ENCODE measurements at regions not wholly inside any gene's neighbourhood (a gene's known extent, or its start where the extent isn't known, plus 50 kb on each side); places are given as distances from the start of the nearest gene placed in this dataset.

GRCh38 chr4:25590171-25590570 is 65.5 kb upstream of the SLC34A2 start:
- Histone ChIP-seq H3K9me3 (no peaks in the 10 kb centered on the region), H3K27ac (no peak overlapping the region), H3K36me3 (no peaks in the 10 kb centered on the region), H3K27me3 (no peaks in the 10 kb centered on the region), H3K4me3 (no peak overlapping the region), H3K4me1 (no peaks in the 10 kb centered on the region)
- TF ChIP-seq CTCF (IDR thresholded peaks at IDR 0.05) = no peak
- no peak for DNase-seq
- ATAC-seq = no peak
- intact Hi-C loops (cut with DNase I) = no loop called here

DNA sequence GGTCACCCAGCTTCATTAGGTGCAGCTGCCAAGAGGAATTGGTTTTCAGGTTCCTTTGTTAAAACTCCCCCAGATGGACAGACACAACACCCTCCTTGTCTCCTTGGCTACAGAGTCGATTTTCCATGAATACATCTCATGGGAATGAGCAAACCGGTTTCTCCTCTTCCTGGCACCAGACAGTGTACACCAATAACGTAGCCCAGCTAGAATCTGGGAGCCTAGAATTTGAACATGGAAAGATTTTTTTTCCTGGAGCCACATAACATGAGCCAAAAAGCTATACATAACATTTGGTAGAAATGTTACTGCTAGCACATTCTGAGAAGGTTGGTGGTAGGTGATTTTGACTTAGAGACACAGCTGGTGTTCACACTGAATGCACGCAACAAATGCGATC is 62.9 kb upstream of the SLC34A2 start:
- no peak for TF ChIP-seq CTCF (IDR thresholded peaks at IDR 0.05)
- intact Hi-C loops (cut with DNase I) = no loop called here
- no peaks in the 10 kb centered on the region for H3K4me1 ChIP-seq
- H3K27ac ChIP-seq = no peak overlapping the region
- DNase-seq (no peak), ATAC-seq (no peak)
- H3K36me3 ChIP-seq = no peaks in the 10 kb centered on the region
- H3K4me3 ChIP-seq = no peak overlapping the region
- no peaks in the 10 kb centered on the region for H3K9me3 ChIP-seq
- no peaks in the 10 kb centered on the region for H3K27me3 ChIP-seq

Measured in upper lobe of right lung (tissue), 1 donor.